Stimulated activated naive CD8-positive, alpha-beta T cell treated with anti-CD3 and anti-CD28 coated beads, Interleukin-15, amount 100 ng/mL, for 72 hours (primary cell): ENCODE measurements at regions not wholly inside any gene's neighbourhood (a gene's known extent, or its start where the extent isn't known, plus 50 kb on each side); places are given as distances from the start of the nearest gene placed in this dataset.

Experiments used
- ATAC-seq: fragments of 150-1000 bp; cut with Tn5 transposase; 2 replicates; pipeline ENCODE4 v1.10.0; 2021; ENCODE audit warnings: mild to moderate bottlenecking, moderate library complexity
- DNase-seq, 2 donors: peaks; one replicate each; pipeline ENCODE4 v3.0.0; 2021 to 2022
- H3K27ac Mint-ChIP-seq, 2 donors: one replicate each; pipeline ENCODE4 v1.8.0; 2022; ENCODE audit warnings: mild to moderate bottlenecking in 2 of 2, mixed read lengths in 2 of 2, moderate library complexity in 2 of 2
- H3K27me3 Mint-ChIP-seq: one replicate; pipeline ENCODE4 v1.8.0; 2022; ENCODE audit warnings: mixed read lengths
- H3K4me1 Mint-ChIP-seq: one replicate; pipeline ENCODE4 v1.8.0; 2022; ENCODE audit warnings: mild to moderate bottlenecking, mixed read lengths
- H3K4me3 Mint-ChIP-seq, 2 donors: one replicate each; pipeline ENCODE4 v1.8.0; 2022; ENCODE audit warnings: mild to moderate bottlenecking in 2 of 2, mixed read lengths in 2 of 2, moderate library complexity in 1 of 2
- H3K9me3 Mint-ChIP-seq, 2 donors: one replicate each; pipeline ENCODE4 v1.8.0; 2022; ENCODE audit warnings: mixed read lengths in 2 of 2

- peaks cover 0 to 8% of the 10 kb centered on the region in 2 donors for H3K9me3 Mint-ChIP-seq
- DNase-seq: no peak
- H3K4me3 Mint-ChIP-seq: no peak overlapping the region
- no peaks in the 10 kb centered on the region for H3K4me1 Mint-ChIP-seq
- ATAC-seq: no peak
- no peaks in the 10 kb centered on the region for H3K27me3 Mint-ChIP-seq
- H3K27ac Mint-ChIP-seq: no peak overlapping the region
Measured at GRCh38 chr17:70872103-70872502, 702.8 kb downstream of the KCNJ2 start.

- H3K27me3 Mint-ChIP-seq: no peaks in the 10 kb centered on the region
- no peak for ATAC-seq
- no peaks in the 10 kb centered on the region for H3K4me1 Mint-ChIP-seq
- DNase-seq: no peak
- H3K9me3 Mint-ChIP-seq: peaks cover 0 to 8% of the 10 kb centered on the region in 2 donors
- H3K27ac Mint-ChIP-seq: no peak overlapping the region
- H3K4me3 Mint-ChIP-seq: no peak overlapping the region
Measured at GRCh38 chr17:70875729-70876310, 706.5 kb downstream of the KCNJ2 start.

- H3K4me1 Mint-ChIP-seq: no peaks in the 10 kb centered on the region
Measured at GRCh38 chr17:70878879-70879278, 709.5 kb downstream of the KCNJ2 start.

GRCh38 chr17:70879401-70879800, 710.1 kb downstream of the KCNJ2 start:
- no peak for ATAC-seq
- H3K4me3 Mint-ChIP-seq: no peak overlapping the region

More at GRCh38 chr17:70878879-70879278, 709.5 kb downstream of the KCNJ2 start:
- DNase-seq (no peak), ATAC-seq (no peak)
- Mint-ChIP-seq H3K4me3 (no peak overlapping the region), H3K27me3 (no peaks in the 10 kb centered on the region), H3K27ac (no peak overlapping the region), H3K9me3 (peaks cover 17 to 23% of the 10 kb centered on the region in 2 donors)

GRCh38 chr17:70881093-70881492, 711.8 kb downstream of the KCNJ2 start:
- ATAC-seq (no peak), DNase-seq (no peak)
- no peak overlapping the region for H3K4me3 Mint-ChIP-seq
- peaks cover 17 to 22% of the 10 kb centered on the region in 2 donors for H3K9me3 Mint-ChIP-seq
- no peaks in the 10 kb centered on the region for H3K4me1 Mint-ChIP-seq
- no peaks in the 10 kb centered on the region for H3K27me3 Mint-ChIP-seq
- no peak overlapping the region for H3K27ac Mint-ChIP-seq

More at GRCh38 chr17:70879401-70879800, 710.1 kb downstream of the KCNJ2 start:
- Mint-ChIP-seq H3K4me1 (no peaks in the 10 kb centered on the region), H3K27ac (no peak overlapping the region), H3K9me3 (peaks cover 17 to 23% of the 10 kb centered on the region in 2 donors), H3K27me3 (no peaks in the 10 kb centered on the region)
- DNase-seq: no peak

DNA sequence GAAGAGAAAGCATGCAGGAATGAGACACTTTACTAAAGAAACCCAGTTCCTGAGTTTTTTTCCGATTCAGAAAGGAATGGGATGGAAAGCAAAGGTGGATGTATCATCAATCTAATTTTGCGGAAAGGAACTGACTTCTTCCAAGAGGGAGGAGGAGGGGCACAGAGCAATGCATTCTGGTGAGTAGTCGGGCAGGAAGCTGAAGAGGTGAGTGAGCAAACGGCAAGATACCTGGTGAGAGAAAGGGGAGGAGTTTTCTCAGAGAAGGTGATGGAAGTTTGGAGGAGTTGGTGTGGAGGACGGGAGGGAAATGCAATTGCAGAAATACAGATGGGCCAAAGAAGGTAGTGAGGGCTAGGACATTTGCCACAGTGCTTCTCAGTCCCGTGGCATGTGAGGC, 713.2 kb downstream of the KCNJ2 start:
- ATAC-seq (no peak), DNase-seq (no peak)
- Mint-ChIP-seq H3K4me1 (no peaks in the 10 kb centered on the region), H3K27me3 (no peaks in the 10 kb centered on the region), H3K4me3 (no peak overlapping the region), H3K27ac (peak overlapping the region in 1 of 2 donors; percentile 35), H3K9me3 (peaks cover 15 to 17% of the 10 kb centered on the region in 2 donors)

DNA sequence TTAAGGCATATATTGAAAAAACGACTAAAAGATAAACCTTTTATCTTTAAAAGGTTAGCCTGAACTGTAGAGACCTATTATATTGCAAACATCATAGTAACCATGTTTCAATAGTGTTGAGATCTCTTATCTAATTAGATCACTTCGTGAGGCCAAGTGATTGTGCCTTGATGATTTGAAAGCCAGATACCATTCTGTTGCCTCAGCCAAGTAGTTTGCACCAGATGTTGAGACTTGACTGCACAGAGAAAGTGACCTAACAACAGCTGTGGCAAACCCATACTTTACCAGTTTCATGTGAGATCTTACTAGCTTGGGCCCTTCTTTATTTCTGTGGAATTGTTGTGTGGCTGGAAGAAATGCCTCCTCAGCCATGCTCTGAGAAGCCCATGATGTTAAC, 717.3 kb downstream of the KCNJ2 start:
- Mint-ChIP-seq H3K27ac (no peak overlapping the region), H3K4me1 (no peaks in the 10 kb centered on the region), H3K4me3 (no peak overlapping the region), H3K9me3 (peaks cover 15 to 17% of the 10 kb centered on the region in 2 donors), H3K27me3 (no peaks in the 10 kb centered on the region)
- DNase-seq (no peak), ATAC-seq (no peak)

- no peak overlapping the region for H3K27ac Mint-ChIP-seq
- no peak overlapping the region for H3K4me3 Mint-ChIP-seq
- DNase-seq: no peak
- H3K4me1 Mint-ChIP-seq: no peaks in the 10 kb centered on the region
- H3K9me3 Mint-ChIP-seq: peaks cover under 1 to 6% of the 10 kb centered on the region in 2 donors
- no peaks in the 10 kb centered on the region for H3K27me3 Mint-ChIP-seq
- no peak for ATAC-seq
Measured at GRCh38 chr17:70888324-70888723, 719.0 kb downstream of the KCNJ2 start.

DNA sequence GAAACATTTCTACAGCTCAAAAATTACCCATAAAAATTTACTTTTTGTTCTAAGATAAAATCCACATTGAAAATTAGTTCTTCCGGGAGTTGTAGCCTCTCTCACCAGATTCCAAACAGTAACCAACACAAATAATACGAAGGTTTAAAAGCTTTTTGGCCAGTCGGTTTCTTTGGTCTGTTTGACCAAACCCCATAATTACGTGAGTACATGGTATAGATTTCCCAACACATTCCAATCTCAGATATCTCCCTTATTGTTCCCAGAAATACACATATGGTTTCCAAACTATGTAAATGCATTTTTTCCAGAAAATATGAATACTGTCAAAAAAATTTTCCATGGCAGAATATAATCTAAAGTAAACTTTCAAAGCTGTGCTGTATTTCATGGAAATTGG, 722.0 kb downstream of the KCNJ2 start:
- DNase-seq: no peak
- H3K27ac Mint-ChIP-seq: no peak overlapping the region
- no peak for ATAC-seq
- no peak overlapping the region for H3K4me3 Mint-ChIP-seq
- no peaks in the 10 kb centered on the region for H3K9me3 Mint-ChIP-seq
- no peaks in the 10 kb centered on the region for H3K4me1 Mint-ChIP-seq
- no peaks in the 10 kb centered on the region for H3K27me3 Mint-ChIP-seq

- Mint-ChIP-seq H3K9me3 (peaks cover 0 to 1% of the 10 kb centered on the region in 2 donors), H3K27ac (no peak overlapping the region), H3K4me1 (no peaks in the 10 kb centered on the region), H3K27me3 (no peaks in the 10 kb centered on the region), H3K4me3 (no peak overlapping the region)
- DNase-seq (no peak), ATAC-seq (no peak)
Measured at GRCh38 chr17:70892527-70892926, 723.2 kb downstream of the KCNJ2 start.

- no peak overlapping the region for H3K27ac Mint-ChIP-seq
- DNase-seq (no peak), ATAC-seq (no peak)
- no peak overlapping the region for H3K4me3 Mint-ChIP-seq
- H3K9me3 Mint-ChIP-seq: peaks cover 6 to 11% of the 10 kb centered on the region in 2 donors
- H3K4me1 Mint-ChIP-seq: no peaks in the 10 kb centered on the region
- H3K27me3 Mint-ChIP-seq: no peaks in the 10 kb centered on the region
Measured at GRCh38 chr17:70896843-70897242, 727.5 kb downstream of the KCNJ2 start.

GRCh38 chr17:70897446-70897845, 728.1 kb downstream of the KCNJ2 start:
- no peak for DNase-seq
- H3K4me1 Mint-ChIP-seq: no peaks in the 10 kb centered on the region
- no peak overlapping the region for H3K4me3 Mint-ChIP-seq
- ATAC-seq: no peak
- peaks cover 10 to 11% of the 10 kb centered on the region in 2 donors for H3K9me3 Mint-ChIP-seq
- H3K27me3 Mint-ChIP-seq: no peaks in the 10 kb centered on the region
- H3K27ac Mint-ChIP-seq: no peak overlapping the region

GRCh38 chr17:70901870-70902269, 732.5 kb downstream of the KCNJ2 start:
- no peak overlapping the region for H3K4me3 Mint-ChIP-seq
- H3K9me3 Mint-ChIP-seq: peaks cover 10 to 11% of the 10 kb centered on the region in 2 donors
- no peaks in the 10 kb centered on the region for H3K4me1 Mint-ChIP-seq
- no peaks in the 10 kb centered on the region for H3K27me3 Mint-ChIP-seq
- ATAC-seq (no peak), DNase-seq (no peak)
- no peak overlapping the region for H3K27ac Mint-ChIP-seq

DNA sequence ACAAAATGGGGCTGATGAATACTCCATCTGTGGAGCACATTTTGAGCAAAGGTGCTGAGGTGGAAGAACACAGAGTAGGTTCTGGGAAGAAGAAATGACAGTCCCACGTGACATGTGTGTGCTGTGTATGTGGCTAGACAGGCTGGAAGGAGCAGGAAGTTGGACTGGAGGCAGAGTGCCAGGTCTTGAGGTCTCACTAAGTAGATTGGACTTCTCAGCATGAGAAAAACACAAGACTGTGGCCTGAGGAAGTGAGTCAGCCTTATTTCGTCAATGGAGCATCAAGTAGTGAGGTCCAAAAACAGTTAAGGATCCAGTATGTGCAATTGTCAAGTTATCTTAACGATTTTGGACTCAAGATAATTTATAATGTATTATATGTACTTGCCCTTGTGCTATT, 736.5 kb downstream of the KCNJ2 start:
- Mint-ChIP-seq H3K9me3 (peaks cover 0 to 10% of the 10 kb centered on the region in 2 donors), H3K4me3 (no peak overlapping the region), H3K27me3 (no peaks in the 10 kb centered on the region), H3K27ac (no peak overlapping the region), H3K4me1 (no peaks in the 10 kb centered on the region)
- DNase-seq (no peak), ATAC-seq (no peak)

DNA sequence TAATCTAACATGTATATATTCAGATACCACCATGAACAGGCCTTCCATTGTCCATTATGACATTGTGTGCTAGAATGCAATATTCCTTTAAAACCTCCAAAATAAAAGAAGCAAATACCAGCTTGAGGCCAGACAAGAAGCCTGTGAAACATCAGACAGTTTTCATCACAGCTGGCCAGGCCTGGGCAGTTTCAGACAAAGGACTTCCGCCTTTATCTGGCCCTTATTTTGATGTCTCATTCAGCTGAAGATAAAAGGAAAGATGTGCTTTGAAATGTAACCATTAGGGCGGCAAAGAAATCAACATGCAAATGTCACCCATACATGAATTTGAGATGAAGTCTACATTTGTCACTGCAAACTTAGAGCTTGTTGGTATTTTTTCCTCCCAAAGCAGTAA, 737.5 kb downstream of the KCNJ2 start:
- Mint-ChIP-seq H3K9me3 (peaks cover 0 to 5% of the 10 kb centered on the region in 2 donors), H3K4me1 (no peaks in the 10 kb centered on the region), H3K4me3 (no peak overlapping the region), H3K27me3 (no peaks in the 10 kb centered on the region), H3K27ac (no peak overlapping the region)
- ATAC-seq (no peak), DNase-seq (no peak)

DNA sequence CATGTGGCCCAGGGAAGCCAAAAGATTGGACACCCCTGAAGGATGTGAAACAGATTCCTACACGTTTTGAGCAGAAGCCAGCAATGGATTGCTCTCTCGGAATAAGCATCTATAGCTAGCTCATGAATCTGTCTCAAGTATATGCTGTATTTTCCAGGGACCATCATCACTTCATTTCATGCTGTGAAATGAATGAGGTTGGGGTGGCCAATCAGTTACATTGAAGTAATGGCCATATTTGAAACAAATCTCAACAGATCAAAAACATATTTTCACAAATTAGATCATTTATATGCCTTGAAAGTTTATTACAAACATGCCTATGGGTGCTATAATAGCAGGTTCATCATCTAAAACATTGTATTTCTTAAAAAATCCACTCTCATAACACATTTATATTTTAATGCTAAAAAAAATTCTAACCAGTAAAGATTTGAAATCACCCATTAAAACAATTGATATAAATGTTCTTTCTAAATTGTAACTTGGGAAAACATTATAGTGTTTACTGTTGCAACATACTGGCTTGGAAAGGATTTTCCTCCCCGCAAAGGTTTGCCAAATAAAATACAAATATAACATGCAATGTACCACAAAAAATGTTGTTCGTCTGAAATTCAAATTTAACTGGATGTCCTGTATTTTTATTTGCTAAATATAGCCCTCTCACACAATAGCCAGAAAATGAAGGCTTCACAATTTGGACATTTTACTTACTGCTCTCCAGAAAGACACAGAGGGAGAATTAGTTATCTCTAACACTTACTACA, 743.6 kb downstream of the KCNJ2 start:
- ATAC-seq (no peak), DNase-seq (no peak)
- no peak overlapping the region for H3K27ac Mint-ChIP-seq
- no peaks in the 10 kb centered on the region for H3K4me1 Mint-ChIP-seq
- no peak overlapping the region for H3K4me3 Mint-ChIP-seq
- peaks cover 14 to 18% of the 10 kb centered on the region in 2 donors for H3K9me3 Mint-ChIP-seq
- H3K27me3 Mint-ChIP-seq: no peaks in the 10 kb centered on the region
